Mesenchymal stem cell (in vitro differentiated cells and primary cell): ENCODE measurements at regions not wholly inside any gene's neighbourhood (a gene's known extent, or its start where the extent isn't known, plus 50 kb on each side); places are given as distances from the start of the nearest gene placed in this dataset.

ENCODE experiments used
- DNase-seq: peaks from one replicate; pipeline ENCODE4 v3.0.0-alpha.2; 2013
- H2AFZ ChIP-seq: one replicate; pipeline ENCODE4 v1.6.1; 2013; ENCODE audit warnings: low read depth, mild to moderate bottlenecking, control low read depth, inconsistent platforms, low read length, moderate library complexity
- H2AK5ac ChIP-seq: 2 replicates; pipeline ENCODE4 v1.6.1; 2013; ENCODE audit warnings: low read length, moderate library complexity, mild to moderate bottlenecking, inconsistent platforms; ENCODE audit not compliant: severe bottlenecking
- H2BK120ac ChIP-seq: one replicate; pipeline ENCODE4 v1.6.1; 2013; ENCODE audit warnings: low read depth, mild to moderate bottlenecking, inconsistent platforms, low read length, moderate library complexity
- H2BK12ac ChIP-seq, 2 experiments: one replicate each; pipeline ENCODE4 v1.6.1; 2013; ENCODE audit warnings: inconsistent platforms in 2 of 2, low read length in 2 of 2, mild to moderate bottlenecking in 2 of 2, moderate library complexity in 2 of 2, control low read depth in 1 of 2
- H2BK15ac ChIP-seq: one replicate; pipeline ENCODE4 v1.6.1; 2013; ENCODE audit warnings: mild to moderate bottlenecking, low read depth, inconsistent platforms; ENCODE audit not compliant: poor library complexity, severe bottlenecking
- H2BK5ac ChIP-seq: 2 replicates; pipeline ENCODE4 v1.6.1; 2013; ENCODE audit warnings: low read depth, mild to moderate bottlenecking, low read length, control low read depth, inconsistent platforms; ENCODE audit not compliant: poor library complexity, severe bottlenecking
- H3K14ac ChIP-seq, 2 experiments: one replicate each; pipeline ENCODE4 v1.6.1; 2013; ENCODE audit warnings: inconsistent platforms in 2 of 2, low read length in 2 of 2, control low read depth in 1 of 2, mild to moderate bottlenecking in 1 of 2, moderate library complexity in 1 of 2
- H3K18ac ChIP-seq, 2 experiments: one replicate each; pipeline ENCODE4 v1.6.1; 2013; ENCODE audit warnings: inconsistent platforms in 2 of 2, low read length in 2 of 2, control low read depth in 1 of 2, low read depth in 1 of 2, mild to moderate bottlenecking in 1 of 2
- H3K23ac ChIP-seq, 2 experiments: one replicate each; pipeline ENCODE4 v1.6.1; 2013; ENCODE audit warnings: inconsistent platforms in 2 of 2, low read length in 2 of 2, mild to moderate bottlenecking in 2 of 2, moderate library complexity in 2 of 2, control low read depth in 1 of 2
- H3K27ac ChIP-seq: 2 replicates; pipeline ENCODE4 v1.5.1; 2013; ENCODE audit warnings: mild to moderate bottlenecking, moderate library complexity, low read length, control low read depth, inconsistent platforms; ENCODE audit not compliant: poor library complexity, severe bottlenecking
- H3K27me3 ChIP-seq, 2 experiments: 2 replicates each; pipeline versions ENCODE4 v1.6.1 to v1.7.0; 2013; ENCODE audit warnings: low read length in 2 of 2, mild to moderate bottlenecking in 2 of 2, moderate library complexity in 2 of 2, control low read depth in 1 of 2, inconsistent platforms in 1 of 2; ENCODE audit not compliant: control insufficient read depth in 1 of 2, insufficient read depth in 1 of 2
- H3K36me3 ChIP-seq, 2 experiments: 2 replicates each; pipeline versions ENCODE4 v1.6.1 to v1.7.0; 2013; ENCODE audit warnings: low read length in 2 of 2, control low read depth in 1 of 2, inconsistent platforms in 1 of 2, low read depth in 1 of 2, mild to moderate bottlenecking in 1 of 2; ENCODE audit not compliant: insufficient read depth in 2 of 2, control insufficient read depth in 1 of 2
- H3K4ac ChIP-seq, 2 experiments: one replicate each; pipeline ENCODE4 v1.6.1; 2013; ENCODE audit warnings: inconsistent platforms in 2 of 2, low read length in 2 of 2, mild to moderate bottlenecking in 2 of 2, moderate library complexity in 2 of 2, control low read depth in 1 of 2, low read depth in 1 of 2
- H3K4me1 ChIP-seq: 2 replicates; pipeline ENCODE4 v1.6.1; 2013; ENCODE audit warnings: low read depth, low read length, control low read depth; ENCODE audit not compliant: control insufficient read depth, insufficient read depth
- H3K4me2 ChIP-seq: 2 replicates; pipeline ENCODE4 v1.6.1; 2013; ENCODE audit warnings: low read length, mild to moderate bottlenecking, inconsistent platforms; ENCODE audit not compliant: poor library complexity, severe bottlenecking
- H3K4me3 ChIP-seq, 2 experiments: 2 replicates each; pipeline versions ENCODE4 v1.5.1 to v1.7.0; 2013; ENCODE audit warnings: low read length in 2 of 2, mild to moderate bottlenecking in 2 of 2, control low read depth in 1 of 2, low read depth in 1 of 2; ENCODE audit not compliant: insufficient read depth in 1 of 2
- H3K79me1 ChIP-seq: replicated peaks from 2 replicates; pipeline ENCODE4 v1.6.1; 2013; ENCODE audit warnings: mild to moderate bottlenecking, control low read depth, low read length, inconsistent platforms; ENCODE audit not compliant: poor library complexity, severe bottlenecking
- H3K9ac ChIP-seq: 2 replicates; pipeline ENCODE4 v1.7.0; 2013; ENCODE audit warnings: mild to moderate bottlenecking, low read length, moderate library complexity
- H3K9me3 ChIP-seq: 2 replicates; pipeline ENCODE4 v1.7.0; 2013; ENCODE audit warnings: mild to moderate bottlenecking, low read length; ENCODE audit not compliant: control insufficient read depth
- H4K8ac ChIP-seq: one replicate; pipeline ENCODE4 v1.6.1; 2013; ENCODE audit warnings: inconsistent platforms, mild to moderate bottlenecking, low read length, moderate library complexity
- H4K91ac ChIP-seq: one replicate; pipeline ENCODE4 v1.6.1; 2013; ENCODE audit warnings: mild to moderate bottlenecking, low read length, inconsistent platforms
- WGBS: methylation state at CpG from one replicate; pipeline ENCODE4 v1.1.7; 2013; ENCODE audit warnings: mixed read lengths; 5-methylcytosine and 5-hydroxymethylcytosine counted together

GRCh38 chr5:2910401-2911175 is 159.1 kb upstream of the IRX2 start:
- Histone ChIP-seq H2BK5ac (no peak overlapping the region), H3K4ac (no peak overlapping the region), H4K8ac (no peak overlapping the region), H2AK5ac (no peak overlapping the region), H2AFZ (no peak overlapping the region), H3K27ac (no peak overlapping the region), H3K79me1 (no peaks in the 10 kb centered on the region), H2BK120ac (no peak overlapping the region), H3K23ac (no peak overlapping the region), H3K4me2 (no peak overlapping the region), H2BK12ac (no peak overlapping the region), H3K4me1 (no peaks in the 10 kb centered on the region), H3K9ac (no peak overlapping the region), H3K27me3 (no peaks in the 10 kb centered on the region), H3K36me3 (no peaks in the 10 kb centered on the region), H4K91ac (no peak overlapping the region), H3K9me3 (peaks cover 8% of the 10 kb centered on the region), H3K4me3 (no peak overlapping the region), H3K14ac (no peak overlapping the region), H3K18ac (no peak overlapping the region), H2BK15ac (no peak overlapping the region)
- DNase-seq: no peak
- WGBS: 75% methylated on average over 6 of the region's 8 CpGs

GRCh38 chr5:2909035-2909434 is 157.6 kb upstream of the IRX2 start:
- Histone ChIP-seq H2BK15ac (no peak overlapping the region), H4K91ac (no peak overlapping the region), H3K4me3 (no peak overlapping the region), H2BK120ac (no peak overlapping the region), H3K79me1 (no peaks in the 10 kb centered on the region), H3K27ac (no peak overlapping the region), H3K23ac (no peak overlapping the region), H3K4ac (no peak overlapping the region), H3K36me3 (no peaks in the 10 kb centered on the region), H3K14ac (no peak overlapping the region), H2AFZ (no peak overlapping the region), H3K9me3 (no peaks in the 10 kb centered on the region), H3K27me3 (no peaks in the 10 kb centered on the region), H3K18ac (no peak overlapping the region), H2BK12ac (no peak overlapping the region), H2AK5ac (no peak overlapping the region), H2BK5ac (no peak overlapping the region), H3K4me1 (no peaks in the 10 kb centered on the region), H3K4me2 (no peak overlapping the region), H3K9ac (no peak overlapping the region), H4K8ac (no peak overlapping the region)
- DNase-seq: no peak
- WGBS: 86% methylated on average over 10 of the region's 10 CpGs

GRCh38 chr5:2908086-2908485 is 156.6 kb upstream of the IRX2 start:
- H3K23ac ChIP-seq: no peak overlapping the region
- H3K27ac ChIP-seq: no peak overlapping the region
- H3K79me1 ChIP-seq: no peaks in the 10 kb centered on the region
- no peaks in the 10 kb centered on the region for H3K27me3 ChIP-seq
- H2AFZ ChIP-seq: no peak overlapping the region
- H2BK12ac ChIP-seq: no peak overlapping the region
- no peak overlapping the region for H3K4me2 ChIP-seq
- H3K9ac ChIP-seq: no peak overlapping the region
- H2BK5ac ChIP-seq: no peak overlapping the region
- H3K4me1 ChIP-seq: no peaks in the 10 kb centered on the region
- H2BK120ac ChIP-seq: no peak overlapping the region
- H4K91ac ChIP-seq: no peak overlapping the region
- DNase-seq: no peak
- H4K8ac ChIP-seq: no peak overlapping the region
- WGBS: 87% methylated on average over 4 of the region's 4 CpGs
- H2BK15ac ChIP-seq: no peak overlapping the region
- no peak overlapping the region for H3K4me3 ChIP-seq
- no peak overlapping the region for H3K4ac ChIP-seq
- H3K9me3 ChIP-seq: no peaks in the 10 kb centered on the region
- no peak overlapping the region for H2AK5ac ChIP-seq
- no peak overlapping the region for H3K14ac ChIP-seq
- H3K36me3 ChIP-seq: no peaks in the 10 kb centered on the region
- no peak overlapping the region for H3K18ac ChIP-seq

- Histone ChIP-seq H4K8ac (no peak overlapping the region), H4K91ac (no peak overlapping the region), H2BK15ac (no peak overlapping the region), H3K4me1 (no peaks in the 10 kb centered on the region), H3K4me2 (no peak overlapping the region), H3K36me3 (no peaks in the 10 kb centered on the region), H3K9me3 (no peaks in the 10 kb centered on the region), H3K14ac (no peak overlapping the region), H3K18ac (no peak overlapping the region), H3K4me3 (no peak overlapping the region), H2BK5ac (no peak overlapping the region), H3K4ac (no peak overlapping the region), H3K9ac (no peak overlapping the region), H2AK5ac (no peak overlapping the region), H3K27me3 (no peaks in the 10 kb centered on the region), H2BK12ac (no peak overlapping the region), H2BK120ac (no peak overlapping the region), H3K23ac (no peak overlapping the region), H3K79me1 (no peaks in the 10 kb centered on the region), H2AFZ (no peak overlapping the region), H3K27ac (no peak overlapping the region)
- DNase-seq: no peak
- WGBS: 76% methylated on average over 8 of the region's 8 CpGs
Measured at GRCh38 chr5:2906302-2907090, 155.0 kb upstream of the IRX2 start.
